Thoracic aorta (tissue), 2 donors: ENCODE measurements at regions not wholly inside any gene's neighbourhood (a gene's known extent, or its start where the extent isn't known, plus 50 kb on each side); places are given as distances from the start of the nearest gene placed in this dataset.

Source experiments
- ATAC-seq: fragments of 150-250 bp; one replicate; pipeline ENCODE4 v1.8.0; 2017; ENCODE audit warnings: low read depth; ENCODE audit not compliant: insufficient number of reproducible peaks, low FRiP score
- DNase-seq: peaks from one replicate; pipeline ENCODE4 v3.0.0-alpha.2; 2020; ENCODE audit warnings: low spot score
- H3K27ac ChIP-seq, 2 donors: fragments of 200-600 bp; sonication (generic); 1 replicate in 1 of 2; 2 replicates in 1 of 2; pipeline ENCODE4 v1.5.1; 2016; ENCODE audit warnings: mild to moderate bottlenecking in 2 of 2, moderate library complexity in 2 of 2
- H3K27me3 ChIP-seq: fragments of 200-600 bp; sonication (generic); replicated peaks from 2 replicates; pipeline ENCODE4 v1.6.0; 2016; ENCODE audit warnings: mild to moderate bottlenecking; ENCODE audit not compliant: insufficient read depth
- H3K36me3 ChIP-seq: fragments of 200-600 bp; sonication (generic); one replicate; pipeline ENCODE4 v1.5.1; 2016
- H3K4me1 ChIP-seq, 2 donors: fragments of 200-600 bp; sonication (generic); 1 replicate in 1 of 2; 2 replicates in 1 of 2; pipeline versions ENCODE4 v1.5.1 to v1.6.0; 2016; ENCODE audit warnings: low read depth in 2 of 2, mild to moderate bottlenecking in 1 of 2; ENCODE audit not compliant: control insufficient read depth in 1 of 2
- H3K4me3 ChIP-seq: fragments of 200-600 bp; sonication (generic); 2 replicates; pipeline ENCODE4 v1.5.1; 2016; ENCODE audit warnings: mild to moderate bottlenecking
- H3K9me3 ChIP-seq: fragments of 200-600 bp; sonication (generic); 2 replicates; pipeline ENCODE4 v1.5.1; 2016
- CTCF ChIP-seq: fragments of 200-600 bp; sonication (generic); IDR thresholded peaks from one replicate; pipeline ENCODE4 v1.5.1; 2019; ENCODE audit warnings: antibody characterized with exemption

GRCh38 chr6:133583907-133584427 lies 304.9 kb upstream of the TCF21 start:
- Histone ChIP-seq H3K36me3 (no peaks in the 10 kb centered on the region), H3K27ac (no peak overlapping the region), H3K4me3 (no peak overlapping the region), H3K4me1 (no peaks in the 10 kb centered on the region), H3K27me3 (no peaks in the 10 kb centered on the region), H3K9me3 (no peaks in the 10 kb centered on the region)
- no peak for DNase-seq
- no peak for ATAC-seq
- no peak for TF ChIP-seq CTCF

GRCh38 chr6:133584823-133585222 lies 304.1 kb upstream of the TCF21 start:
- no peak for ATAC-seq
- no peak for TF ChIP-seq CTCF

GRCh38 chr6:133585978-133586377 lies 302.9 kb upstream of the TCF21 start:
- H3K4me1 ChIP-seq, result no peaks in the 10 kb centered on the region
- no peaks in the 10 kb centered on the region for H3K27me3 ChIP-seq
- H3K9me3 ChIP-seq, result no peaks in the 10 kb centered on the region
- ATAC-seq, result no peak
- H3K27ac ChIP-seq, result no peak overlapping the region
- DNase-seq, result no peak
- no peak for TF ChIP-seq CTCF
- H3K36me3 ChIP-seq, result no peaks in the 10 kb centered on the region
- no peak overlapping the region for H3K4me3 ChIP-seq

More at GRCh38 chr6:133584823-133585222, 304.1 kb upstream of the TCF21 start:
- H3K27ac ChIP-seq, result no peak overlapping the region
- H3K4me1 ChIP-seq, result no peaks in the 10 kb centered on the region
- no peaks in the 10 kb centered on the region for H3K9me3 ChIP-seq
- H3K36me3 ChIP-seq, result no peaks in the 10 kb centered on the region
- H3K27me3 ChIP-seq, result no peaks in the 10 kb centered on the region
- no peak for DNase-seq
- H3K4me3 ChIP-seq, result no peak overlapping the region

GRCh38 chr6:133587546-133588160 lies 301.3 kb upstream of the TCF21 start:
- no peaks in the 10 kb centered on the region for H3K36me3 ChIP-seq
- H3K4me1 ChIP-seq, result no peaks in the 10 kb centered on the region
- no peaks in the 10 kb centered on the region for H3K27me3 ChIP-seq
- no peak overlapping the region for H3K4me3 ChIP-seq
- no peak overlapping the region for H3K27ac ChIP-seq
- H3K9me3 ChIP-seq, result no peaks in the 10 kb centered on the region
- DNase-seq (no peak), ATAC-seq (no peak)
- TF ChIP-seq CTCF, result no peak

GRCh38 chr6:133590196-133590595 lies 298.7 kb upstream of the TCF21 start:
- Histone ChIP-seq H3K27me3 (no peaks in the 10 kb centered on the region), H3K9me3 (no peaks in the 10 kb centered on the region), H3K4me1 (no peaks in the 10 kb centered on the region), H3K36me3 (no peaks in the 10 kb centered on the region), H3K27ac (no peak overlapping the region), H3K4me3 (no peak overlapping the region)
- no peak for TF ChIP-seq CTCF
- ATAC-seq, result no peak
- DNase-seq, result no peak
